ENCODE measurements at regions not wholly inside any gene's neighbourhood (a gene's known extent, or its start where the extent isn't known, plus 50 kb on each side); places are given as distances from the start of the nearest gene placed in this dataset.
"Not testable (repeated sequence)": the region's sequence is repeated elsewhere in the genome, so short reads cannot be mapped to it uniquely, and the experiment has no call there.

GRCh38 chr1:65062339-65062738 is 85.7 kb upstream of the AK4 start:
- DNase-seq (ENCODE audit: low spot score): no peak

- no peak for DNase-seq (ENCODE audit: low spot score)
Measured at GRCh38 chr1:65063025-65063424, 85.0 kb upstream of the AK4 start.

- no peak for DNase-seq (ENCODE audit: low spot score)
Measured at GRCh38 chr1:65064981-65065380, 83.0 kb upstream of the AK4 start.

GRCh38 chr1:65065524-65066418 is 82.2 kb upstream of the AK4 start:
- no peak for DNase-seq (ENCODE audit: low spot score)

GRCh38 chr1:65066419-65066765 is 81.6 kb upstream of the AK4 start:
- no peak for DNase-seq (ENCODE audit: low spot score)

- peak; percentile 53 for DNase-seq (ENCODE audit: low spot score)
Measured at GRCh38 chr1:65066766-65067490, 81.1 kb upstream of the AK4 start.

- DNase-seq (ENCODE audit: low spot score): peak; percentile 44
Measured at GRCh38 chr1:65067491-65068201, 80.4 kb upstream of the AK4 start.

GRCh38 chr1:65068202-65069010 is 79.6 kb upstream of the AK4 start:
- no peak for DNase-seq (ENCODE audit: low spot score)

- DNase-seq (ENCODE audit: low spot score): no peak
Measured at GRCh38 chr1:65069011-65069565, 78.9 kb upstream of the AK4 start.

GRCh38 chr1:65072845-65073244 is 75.2 kb upstream of the AK4 start:
- no peak for DNase-seq (ENCODE audit: low spot score)

- peak; percentile 71 for DNase-seq (ENCODE audit: low spot score)
Measured at GRCh38 chr1:65075123-65075976, 72.7 kb upstream of the AK4 start.

- no peak for DNase-seq (ENCODE audit: low spot score)
Measured at GRCh38 chr1:65077369-65077768, 70.6 kb upstream of the AK4 start.

- no peak for DNase-seq (ENCODE audit: low spot score)
Measured at GRCh38 chr1:65079941-65080340, 68.1 kb upstream of the AK4 start.

- no peak for DNase-seq (ENCODE audit: low spot score)
Measured at GRCh38 chr1:65082346-65083040, 65.5 kb upstream of the AK4 start.

- DNase-seq (ENCODE audit: low spot score): no peak
Measured at GRCh38 chr1:65083263-65083896, 64.6 kb upstream of the AK4 start.

- no peak for DNase-seq (ENCODE audit: low spot score)
Measured at GRCh38 chr1:65084066-65084465, 63.9 kb upstream of the AK4 start.

- DNase-seq (ENCODE audit: low spot score): not testable (repeated sequence)
Measured at GRCh38 chr1:65087519-65087918, 60.5 kb upstream of the AK4 start.

- DNase-seq (ENCODE audit: low spot score): no peak
Measured at GRCh38 chr1:65090406-65090805, 57.6 kb upstream of the AK4 start.

- no peak for DNase-seq (ENCODE audit: low spot score)
Measured at GRCh38 chr1:65092691-65093090, 55.3 kb upstream of the AK4 start.

GRCh38 chr1:65097076-65097475 is 50.9 kb upstream of the AK4 start:
- no peak for DNase-seq (ENCODE audit: low spot score)

Data from activated CD4-positive, alpha-beta T cell treated with anti-CD3 and anti-CD28 coated beads, Interleukin-2, Interleukin-4, amounts not matched to agents 100 ng/mL and 50 ng/mL, durations not matched to agents 16 hours and 8 hours (primary cell).